ENCODE measurements at regions not wholly inside any gene's neighbourhood (a gene's known extent, or its start where the extent isn't known, plus 50 kb on each side); places are given as distances from the start of the nearest gene placed in this dataset.

- TF ChIP-seq GABPA (IDR thresholded peaks at IDR 0.05; ENCODE audit: borderline replicate concordance, insufficient read depth, low read length) (no peak), RFX5 (IDR thresholded peaks at IDR 0.05; ENCODE audit: borderline replicate concordance, low read depth, low read length) (no peak)
Measured at GRCh38 chr1:166703726-166704462, 135.4 kb upstream of the POGK start.

All from H1 (cell line).